DND-41 (cell line): ENCODE measurements at regions not wholly inside any gene's neighbourhood (a gene's known extent, or its start where the extent isn't known, plus 50 kb on each side); places are given as distances from the start of the nearest gene placed in this dataset.

Experiments used
- ATAC-seq: fragments of 200-7000 bp; cut with Tn5 transposase; 3 replicates; pipeline ENCODE4 v1.9.1; 2021; ENCODE audit warnings: low read depth; ENCODE audit not compliant: insufficient read depth
- DNase-seq: peaks from one replicate; pipeline ENCODE4 v3.0.0-alpha.2; 2020
- H2AFZ ChIP-seq: 2 replicates; pipeline ENCODE4 v1.6.0; 2012; ENCODE audit warnings: low read depth, low read length
- H3K27ac ChIP-seq: 2 replicates; pipeline ENCODE4 v1.5.1; 2012; ENCODE audit warnings: low read length, inconsistent platforms
- H3K27me3 ChIP-seq: fragments of 200-600 bp; sonication (generic); 2 replicates; pipeline ENCODE4 v1.6.0; 2012; ENCODE audit warnings: low read length, mild to moderate bottlenecking, inconsistent platforms; ENCODE audit not compliant: insufficient read depth, poor library complexity
- H3K36me3 ChIP-seq: 2 replicates; pipeline ENCODE4 v1.5.1; 2012; ENCODE audit warnings: low read length, inconsistent platforms; ENCODE audit not compliant: insufficient read depth
- H3K4me1 ChIP-seq: 2 replicates; pipeline ENCODE4 v1.5.1; 2012; ENCODE audit warnings: mild to moderate bottlenecking, low read length; ENCODE audit not compliant: insufficient read depth
- H3K4me2 ChIP-seq: 2 replicates; pipeline ENCODE4 v1.6.0; 2012; ENCODE audit warnings: mild to moderate bottlenecking, moderate library complexity, low read length, inconsistent platforms; ENCODE audit not compliant: insufficient read depth
- H3K4me3 ChIP-seq, 2 experiments: fragments of 200-600 bp in 1 of 2; shearing (Covaris generic) in 1 of 2; 2 replicates each; pipeline ENCODE4 v1.5.1; 2012 to 2016; ENCODE audit warnings: inconsistent platforms in 2 of 2, low read length in 2 of 2, mild to moderate bottlenecking in 2 of 2, low read depth in 1 of 2, moderate library complexity in 1 of 2
- H3K79me2 ChIP-seq: 2 replicates; pipeline ENCODE4 v1.6.0; 2012; ENCODE audit warnings: low read length, inconsistent platforms; ENCODE audit not compliant: insufficient read depth
- H3K9ac ChIP-seq: 2 replicates; pipeline ENCODE4 v1.6.0; 2012; ENCODE audit warnings: low read depth, mild to moderate bottlenecking, inconsistent platforms, low read length, moderate library complexity
- H3K9me3 ChIP-seq: 2 replicates; pipeline ENCODE4 v1.5.1; 2012; ENCODE audit warnings: low read length, moderate library complexity, mild to moderate bottlenecking, inconsistent platforms; ENCODE audit not compliant: insufficient read depth, severe bottlenecking
- H4K20me1 ChIP-seq: 2 replicates; pipeline ENCODE4 v1.6.0; 2012; ENCODE audit warnings: low read length; ENCODE audit not compliant: insufficient read depth
- CTCF ChIP-seq: IDR thresholded peaks from 2 replicates; pipeline ENCODE4 v1.5.1; 2012; ENCODE audit warnings: borderline replicate concordance, low read length, moderate library complexity, mild to moderate bottlenecking; ENCODE audit not compliant: poor library complexity, severe bottlenecking; ENCODE audit errors: extremely low read depth
- EZH2 ChIP-seq: IDR thresholded peaks from 3 replicates; pipeline ENCODE4 v1.6.1; 2012; ENCODE audit warnings: borderline replicate concordance, low read depth, mild to moderate bottlenecking, moderate library complexity, low read length, inconsistent platforms; ENCODE audit not compliant: severe bottlenecking

GRCh38 chr7:36035186-36035585, 117.9 kb upstream of the EEPD1 start:
- DNase-seq (no peak), ATAC-seq (no peak)
- H4K20me1 ChIP-seq: no peaks in the 10 kb centered on the region
- no peaks in the 10 kb centered on the region for H3K79me2 ChIP-seq
- peaks cover 3% of the 10 kb centered on the region for H3K27me3 ChIP-seq
- H3K9me3 ChIP-seq: no peaks in the 10 kb centered on the region
- no peaks in the 10 kb centered on the region for H3K36me3 ChIP-seq
- H3K4me3 ChIP-seq: no peak overlapping the region
- TF ChIP-seq EZH2: no peak
- TF ChIP-seq CTCF: no peak
- no peaks in the 10 kb centered on the region for H3K4me1 ChIP-seq
- no peak overlapping the region for H3K27ac ChIP-seq
- H3K9ac ChIP-seq: no peak overlapping the region
- no peak overlapping the region for H2AFZ ChIP-seq
- H3K4me2 ChIP-seq: no peak overlapping the region

- ATAC-seq (no peak), DNase-seq (no peak)
- H3K4me3 ChIP-seq: no peak overlapping the region
- no peak overlapping the region for H3K9ac ChIP-seq
- H3K27me3 ChIP-seq: no peaks in the 10 kb centered on the region
- no peaks in the 10 kb centered on the region for H3K79me2 ChIP-seq
- no peak overlapping the region for H2AFZ ChIP-seq
- H3K4me2 ChIP-seq: no peak overlapping the region
- H3K9me3 ChIP-seq: no peaks in the 10 kb centered on the region
- no peaks in the 10 kb centered on the region for H4K20me1 ChIP-seq
- no peak overlapping the region for H3K27ac ChIP-seq
- H3K4me1 ChIP-seq: no peaks in the 10 kb centered on the region
- TF ChIP-seq EZH2: no peak
- TF ChIP-seq CTCF: no peak
- no peaks in the 10 kb centered on the region for H3K36me3 ChIP-seq
Observed at GRCh38 chr7:36036590-36036989, 116.5 kb upstream of the EEPD1 start.

- no peak overlapping the region for H3K4me3 ChIP-seq
- no peaks in the 10 kb centered on the region for H3K9me3 ChIP-seq
- H3K27ac ChIP-seq: no peak overlapping the region
- no peaks in the 10 kb centered on the region for H4K20me1 ChIP-seq
- no peaks in the 10 kb centered on the region for H3K27me3 ChIP-seq
- ATAC-seq (no peak), DNase-seq (no peak)
- no peaks in the 10 kb centered on the region for H3K36me3 ChIP-seq
- no peak overlapping the region for H3K9ac ChIP-seq
- H3K79me2 ChIP-seq: no peaks in the 10 kb centered on the region
- H3K4me2 ChIP-seq: no peak overlapping the region
- no peaks in the 10 kb centered on the region for H3K4me1 ChIP-seq
- TF ChIP-seq EZH2: no peak
- no peak for TF ChIP-seq CTCF
- no peak overlapping the region for H2AFZ ChIP-seq
Observed at GRCh38 chr7:36037121-36037662, 115.9 kb upstream of the EEPD1 start.

GRCh38 chr7:36038063-36038721, 114.9 kb upstream of the EEPD1 start:
- Histone ChIP-seq H3K27ac (no peak overlapping the region), H3K4me1 (no peaks in the 10 kb centered on the region), H3K9me3 (no peaks in the 10 kb centered on the region), H3K4me3 (no peak overlapping the region), H3K27me3 (no peaks in the 10 kb centered on the region), H3K79me2 (no peaks in the 10 kb centered on the region), H3K36me3 (no peaks in the 10 kb centered on the region), H4K20me1 (no peaks in the 10 kb centered on the region), H2AFZ (no peak overlapping the region), H3K4me2 (no peak overlapping the region), H3K9ac (no peak overlapping the region)
- ATAC-seq: no peak
- DNase-seq: no peak
- no peak for TF ChIP-seq EZH2
- TF ChIP-seq CTCF: no peak
